ENCODE measurements at regions not wholly inside any gene's neighbourhood (a gene's known extent, or its start where the extent isn't known, plus 50 kb on each side); places are given as distances from the start of the nearest gene placed in this dataset.
"Not testable (repeated sequence)": the region's sequence is repeated elsewhere in the genome, so short reads cannot be mapped to it uniquely, and the experiment has no call there.

DNA sequence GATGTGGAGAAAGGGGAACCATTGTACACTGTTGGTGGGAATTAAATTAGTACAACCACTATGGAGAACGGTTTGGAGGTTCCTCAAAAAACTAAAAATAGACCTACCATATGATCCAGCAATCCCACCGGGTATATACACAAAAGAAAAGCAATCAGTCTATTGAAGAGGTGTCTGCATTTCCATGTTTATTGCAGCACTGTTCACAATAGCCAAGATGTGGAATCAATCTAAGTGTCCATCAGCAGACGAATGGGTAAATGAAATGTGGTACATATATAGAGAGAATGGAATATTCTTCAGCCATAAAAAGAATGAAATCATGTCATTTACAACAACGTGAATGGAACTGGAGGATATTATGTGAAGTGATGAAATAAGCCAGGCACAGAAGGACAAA, 208.1 kb downstream of the TRIML1 start:
- Mint-ChIP-seq H3K9me3 (ENCODE audit: unreplicated experiment) (no peaks in the 10 kb centered on the region), H3K27ac (ENCODE audit: unreplicated experiment) (no peak overlapping the region), H3K27me3 (ENCODE audit: unreplicated experiment) (no peaks in the 10 kb centered on the region), H3K4me1 (ENCODE audit: low read depth, unreplicated experiment) (peaks cover 6% of the 10 kb centered on the region), H3K36me3 (ENCODE audit: unreplicated experiment) (peaks cover 4% of the 10 kb centered on the region), H3K4me3 (ENCODE audit: unreplicated experiment) (no peak overlapping the region)
- TF ChIP-seq, protein P1, sequence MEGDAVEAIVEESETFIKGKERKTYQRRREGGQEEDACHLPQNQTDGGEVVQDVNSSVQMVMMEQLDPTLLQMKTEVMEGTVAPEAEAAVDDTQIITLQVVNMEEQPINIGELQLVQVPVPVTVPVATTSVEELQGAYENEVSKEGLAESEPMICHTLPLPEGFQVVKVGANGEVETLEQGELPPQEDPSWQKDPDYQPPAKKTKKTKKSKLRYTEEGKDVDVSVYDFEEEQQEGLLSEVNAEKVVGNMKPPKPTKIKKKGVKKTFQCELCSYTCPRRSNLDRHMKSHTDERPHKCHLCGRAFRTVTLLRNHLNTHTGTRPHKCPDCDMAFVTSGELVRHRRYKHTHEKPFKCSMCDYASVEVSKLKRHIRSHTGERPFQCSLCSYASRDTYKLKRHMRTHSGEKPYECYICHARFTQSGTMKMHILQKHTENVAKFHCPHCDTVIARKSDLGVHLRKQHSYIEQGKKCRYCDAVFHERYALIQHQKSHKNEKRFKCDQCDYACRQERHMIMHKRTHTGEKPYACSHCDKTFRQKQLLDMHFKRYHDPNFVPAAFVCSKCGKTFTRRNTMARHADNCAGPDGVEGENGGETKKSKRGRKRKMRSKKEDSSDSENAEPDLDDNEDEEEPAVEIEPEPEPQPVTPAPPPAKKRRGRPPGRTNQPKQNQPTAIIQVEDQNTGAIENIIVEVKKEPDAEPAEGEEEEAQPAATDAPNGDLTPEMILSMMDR (IDR thresholded peaks at IDR 0.05; ENCODE audit: partially characterized antibody, unreplicated experiment) = no peak
- no peak for DNase-seq

DNA sequence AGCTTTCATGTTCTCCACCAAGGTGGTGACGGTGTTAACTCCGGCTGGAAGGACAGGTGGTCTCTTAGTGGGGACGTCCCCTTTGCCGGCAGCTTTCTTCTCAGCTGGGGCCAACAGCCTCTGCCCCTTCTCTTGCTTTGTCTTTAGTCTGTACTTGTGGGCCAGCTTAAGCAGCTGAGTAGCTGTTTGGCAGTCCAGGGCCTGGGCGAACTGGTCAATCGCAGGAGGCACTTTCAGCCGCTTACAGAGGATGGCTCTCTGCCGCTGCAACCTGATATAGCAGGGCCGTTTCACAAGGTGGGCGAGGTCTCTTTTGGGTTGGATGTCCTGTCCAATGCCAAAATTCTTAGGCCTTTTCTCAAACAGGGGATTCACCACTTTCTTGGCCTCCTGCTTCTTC, 210.3 kb downstream of the TRIML1 start:
- not testable (repeated sequence) for H3K4me3 Mint-ChIP-seq (ENCODE audit: unreplicated experiment); H3K4me1 Mint-ChIP-seq (ENCODE audit: low read depth, unreplicated experiment); H3K9me3 Mint-ChIP-seq (ENCODE audit: unreplicated experiment); DNase-seq; H3K27me3 Mint-ChIP-seq (ENCODE audit: unreplicated experiment); H3K27ac Mint-ChIP-seq (ENCODE audit: unreplicated experiment); H3K36me3 Mint-ChIP-seq (ENCODE audit: unreplicated experiment)

DNA sequence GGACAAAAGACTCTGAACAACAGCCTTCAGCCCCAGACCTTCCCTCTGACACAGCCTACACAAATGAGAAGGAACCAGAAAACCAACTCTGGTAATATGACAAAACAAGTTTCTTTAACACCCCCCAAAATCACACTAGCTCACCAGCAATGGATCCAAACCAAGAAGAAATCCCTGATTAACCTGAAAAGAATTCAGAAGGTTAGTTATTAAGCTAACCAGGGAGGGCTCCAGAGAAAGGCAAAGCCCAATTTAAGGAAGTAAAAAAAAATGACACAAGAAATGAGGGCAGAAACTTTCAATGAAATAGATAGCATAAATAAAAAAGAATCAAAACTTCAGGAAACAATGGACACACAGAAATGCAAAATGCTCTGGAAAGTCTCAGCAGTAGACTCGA, 224.0 kb downstream of the TRIML1 start:
- no peaks in the 10 kb centered on the region for H3K27me3 Mint-ChIP-seq (ENCODE audit: unreplicated experiment)
- TF ChIP-seq, protein P1 (IDR thresholded peaks at IDR 0.05; ENCODE audit: partially characterized antibody, unreplicated experiment) = no peak
- no peaks in the 10 kb centered on the region for H3K36me3 Mint-ChIP-seq (ENCODE audit: unreplicated experiment)
- H3K27ac Mint-ChIP-seq (ENCODE audit: unreplicated experiment) = no peak overlapping the region
- DNase-seq = no peak
- no peak overlapping the region for H3K4me3 Mint-ChIP-seq (ENCODE audit: unreplicated experiment)
- no peaks in the 10 kb centered on the region for H3K4me1 Mint-ChIP-seq (ENCODE audit: low read depth, unreplicated experiment)
- H3K9me3 Mint-ChIP-seq (ENCODE audit: unreplicated experiment) = peaks cover 3% of the 10 kb centered on the region

DNA sequence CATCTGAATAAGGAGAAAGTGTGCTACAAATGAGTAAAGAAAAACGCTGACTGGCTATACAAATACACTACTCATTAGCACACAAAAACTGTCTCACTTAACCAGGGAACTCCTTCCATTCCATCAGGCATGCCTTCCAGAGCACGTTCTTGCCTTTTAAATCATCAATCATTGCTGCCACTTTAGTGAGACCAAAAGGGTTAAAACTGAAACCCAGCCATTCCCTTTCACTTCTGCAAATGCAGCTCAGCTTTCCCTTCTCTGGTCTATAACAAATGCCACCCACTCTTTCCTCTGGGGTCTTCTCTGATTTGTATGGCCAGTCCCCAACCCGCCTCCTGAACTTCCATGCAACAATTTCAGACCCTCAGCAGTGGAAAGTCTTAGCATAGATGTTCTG, 231.5 kb downstream of the TRIML1 start:
- Mint-ChIP-seq H3K27me3 (ENCODE audit: unreplicated experiment) (no peaks in the 10 kb centered on the region), H3K4me3 (ENCODE audit: unreplicated experiment) (no peak overlapping the region), H3K27ac (ENCODE audit: unreplicated experiment) (no peak overlapping the region), H3K9me3 (ENCODE audit: unreplicated experiment) (no peaks in the 10 kb centered on the region), H3K4me1 (ENCODE audit: low read depth, unreplicated experiment) (no peaks in the 10 kb centered on the region), H3K36me3 (ENCODE audit: unreplicated experiment) (no peaks in the 10 kb centered on the region)
- TF ChIP-seq, protein P1 (IDR thresholded peaks at IDR 0.05; ENCODE audit: partially characterized antibody, unreplicated experiment) = no peak
- no peak for DNase-seq

DNA sequence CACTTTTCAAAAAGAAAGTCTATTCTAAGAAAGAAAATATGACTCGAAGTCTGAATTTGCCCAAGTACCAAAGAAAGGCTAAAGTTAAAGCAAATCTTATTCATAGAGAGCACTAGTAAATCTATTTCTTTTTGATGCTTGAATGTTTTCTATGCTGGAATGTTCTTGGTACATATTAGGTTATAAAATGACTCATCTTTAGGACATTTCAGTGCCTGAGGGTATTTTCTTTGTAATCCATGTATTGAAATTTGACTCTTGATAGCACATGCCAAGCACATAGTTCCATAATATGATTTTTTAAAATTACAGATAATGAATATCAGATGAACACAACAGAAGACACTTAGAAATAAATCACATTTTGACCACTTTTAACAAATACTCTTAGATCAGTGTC, 232.8 kb downstream of the TRIML1 start:
- no peak overlapping the region for H3K4me3 Mint-ChIP-seq (ENCODE audit: unreplicated experiment)
- H3K36me3 Mint-ChIP-seq (ENCODE audit: unreplicated experiment) = no peaks in the 10 kb centered on the region
- no peak for DNase-seq
- H3K9me3 Mint-ChIP-seq (ENCODE audit: unreplicated experiment) = no peaks in the 10 kb centered on the region
- H3K27me3 Mint-ChIP-seq (ENCODE audit: unreplicated experiment) = no peaks in the 10 kb centered on the region
- no peak overlapping the region for H3K27ac Mint-ChIP-seq (ENCODE audit: unreplicated experiment)
- no peaks in the 10 kb centered on the region for H3K4me1 Mint-ChIP-seq (ENCODE audit: low read depth, unreplicated experiment)
- TF ChIP-seq, protein P1 (IDR thresholded peaks at IDR 0.05; ENCODE audit: partially characterized antibody, unreplicated experiment) = no peak

DNA sequence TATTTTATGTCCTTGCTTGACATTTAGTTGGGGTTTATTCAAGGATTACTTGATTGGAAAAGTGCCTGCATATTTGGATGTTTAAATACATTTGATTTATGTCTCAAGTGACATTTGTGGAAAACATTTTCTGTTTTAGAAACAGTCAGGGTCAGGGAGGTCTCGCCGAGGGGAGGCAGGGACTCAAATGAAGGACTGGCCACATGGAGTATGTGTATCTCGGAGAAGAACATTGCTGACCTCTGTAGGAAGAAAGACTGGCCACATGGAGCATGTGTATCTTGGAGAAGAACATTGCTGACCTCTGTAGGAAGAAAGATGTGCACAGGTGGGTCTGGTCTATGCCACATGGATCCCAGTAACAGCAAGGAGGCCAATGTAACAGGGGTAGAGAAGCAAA, 233.6 kb downstream of the TRIML1 start:
- Mint-ChIP-seq H3K4me1 (ENCODE audit: low read depth, unreplicated experiment) (no peaks in the 10 kb centered on the region), H3K9me3 (ENCODE audit: unreplicated experiment) (no peaks in the 10 kb centered on the region), H3K27ac (ENCODE audit: unreplicated experiment) (no peak overlapping the region), H3K27me3 (ENCODE audit: unreplicated experiment) (no peaks in the 10 kb centered on the region), H3K4me3 (ENCODE audit: unreplicated experiment) (no peak overlapping the region), H3K36me3 (ENCODE audit: unreplicated experiment) (no peaks in the 10 kb centered on the region)
- TF ChIP-seq, protein P1 (IDR thresholded peaks at IDR 0.05; ENCODE audit: partially characterized antibody, unreplicated experiment) = no peak
- no peak for DNase-seq

Data from glutamatergic neuron (in vitro differentiated cells).